ENCODE measurements at regions not wholly inside any gene's neighbourhood (a gene's known extent, or its start where the extent isn't known, plus 50 kb on each side); places are given as distances from the start of the nearest gene placed in this dataset.

Small RNAs in the stretch of these regions (small RNA-seq; reads per million reads assigned to genes)
- gene RF00019: 0 to 1.2 (median 0) reads per million in 3 experiments

All from neural cell (in vitro differentiated cells).